Endothelial cell of umbilical vein (primary cell): ENCODE measurements at regions not wholly inside any gene's neighbourhood (a gene's known extent, or its start where the extent isn't known, plus 50 kb on each side); places are given as distances from the start of the nearest gene placed in this dataset.

Experiments used
- BruUV-seq: library from RNA; stranded (reverse); fragments of 400-500 nt; replicated peaks from 2 replicates; lab custom pipeline; 2021; lab: Mats Ljungman, UMichigan
- CTCF ChIA-PET: fragments of 300-600, 350-600 bp; sonication (Branson Sonifier 250); formaldehyde crosslinking; loops from one replicate; lab custom pipeline; 2021; ENCODE audit warnings: antibody characterized with exemption, inconsistent platforms; lab: Charles Lee
- POLR2A ChIA-PET: fragments of 300-600, 350-600 bp; sonication (Branson Sonifier 250); formaldehyde crosslinking; loops from one replicate; lab custom pipeline; 2021; ENCODE audit warnings: antibody characterized with exemption, inconsistent platforms; lab: Charles Lee
- DNase-seq: peaks from one replicate; pipeline ENCODE4 v3.0.0-alpha.2; 2011; ENCODE audit warnings: low read depth, low spot score
- FAIRE-seq: peaks from 2 replicates; lab custom pipeline; 2011; peaks lifted over from hg19 to GRCh38; lab: Jason Lieb, UNC
- H2AFZ ChIP-seq: 2 replicates; pipeline ENCODE4 v1.6.0; 2012; ENCODE audit warnings: low read depth, low read length, control low read depth, inconsistent platforms
- H3K27ac ChIP-seq: 2 replicates; pipeline ENCODE4 v1.5.1; 2011; ENCODE audit warnings: low read depth, mild to moderate bottlenecking, control low read depth, low read length, moderate library complexity; ENCODE audit not compliant: insufficient read depth
- H3K27me3 ChIP-seq, 2 experiments: 2 replicates each; pipeline versions ENCODE4 v1.6.0 to v1.6.1; 2011; ENCODE audit warnings: low read length in 2 of 2, mixed read lengths in 1 of 2; ENCODE audit not compliant: control insufficient read depth in 2 of 2, insufficient read depth in 2 of 2
- H3K36me3 ChIP-seq, 2 experiments: 2 replicates in 1 of 2; 3 replicates in 1 of 2; pipeline ENCODE4 v1.5.1; 2011; ENCODE audit warnings: low read length in 2 of 2, mild to moderate bottlenecking in 1 of 2, moderate library complexity in 1 of 2; ENCODE audit not compliant: control insufficient read depth in 2 of 2, insufficient read depth in 2 of 2; ENCODE audit errors: extremely low read depth in 1 of 2
- H3K4me1 ChIP-seq: 3 replicates; pipeline ENCODE4 v1.5.1; 2011; ENCODE audit warnings: mild to moderate bottlenecking, low read length; ENCODE audit not compliant: control insufficient read depth, insufficient read depth; ENCODE audit errors: extremely low read depth
- H3K4me2 ChIP-seq: 2 replicates; pipeline ENCODE4 v1.6.1; 2011; ENCODE audit warnings: low read length, control low read depth, mixed read lengths; ENCODE audit not compliant: insufficient read depth
- H3K4me3 ChIP-seq, 3 experiments: fragments of 200-600 bp in 1 of 3; sonication (generic), shearing (Covaris generic) in 1 of 3; replicated peaks in 1 of 3; 2 replicates each; pipeline ENCODE4 v1.5.1; 2011 to 2016; ENCODE audit warnings: control low read depth in 3 of 3, low read length in 3 of 3, mild to moderate bottlenecking in 2 of 3, inconsistent platforms in 1 of 3, low read depth in 1 of 3, moderate library complexity in 1 of 3; ENCODE audit not compliant: insufficient read depth in 1 of 3
- H3K79me2 ChIP-seq: 2 replicates; pipeline ENCODE4 v1.6.0; 2012; ENCODE audit warnings: low read length, inconsistent platforms; ENCODE audit not compliant: control insufficient read depth, insufficient read depth
- H3K9ac ChIP-seq: replicated peaks from 2 replicates; pipeline ENCODE3; 2011; ENCODE audit warnings: low read length, control low read depth; ENCODE audit not compliant: insufficient read depth; ENCODE audit errors: extremely low read depth
- H3K9me1 ChIP-seq: replicated peaks from 3 replicates; pipeline ENCODE4 v1.6.0; 2011; ENCODE audit warnings: mild to moderate bottlenecking, low read length; ENCODE audit not compliant: control insufficient read depth, insufficient read depth; ENCODE audit errors: extremely low read depth
- H3K9me3 ChIP-seq: replicated peaks from 2 replicates; pipeline ENCODE4 v1.5.1; 2012; ENCODE audit warnings: low read length, inconsistent platforms; ENCODE audit not compliant: control insufficient read depth, insufficient read depth
- H4K20me1 ChIP-seq: replicated peaks from 2 replicates; pipeline ENCODE3; 2011; ENCODE audit warnings: mild to moderate bottlenecking, low read length; ENCODE audit not compliant: control insufficient read depth, insufficient read depth; ENCODE audit errors: extremely low read depth
- EZH2 ChIP-seq: IDR thresholded peaks from 2 replicates; pipeline ENCODE4 v1.6.1; 2012; ENCODE audit warnings: borderline replicate concordance, low read depth, mild to moderate bottlenecking, moderate library complexity, low read length, inconsistent platforms; ENCODE audit not compliant: severe bottlenecking
- FOS ChIP-seq: IDR thresholded peaks from 2 replicates; pipeline ENCODE4 v1.6.1; 2011; ENCODE audit warnings: mild to moderate bottlenecking, low read length, moderate library complexity, borderline replicate concordance; ENCODE audit not compliant: insufficient read depth
- GATA2 ChIP-seq: IDR thresholded peaks from 2 replicates; pipeline ENCODE4 v1.7.0; 2011; ENCODE audit warnings: low read depth, mild to moderate bottlenecking, moderate library complexity, mixed read lengths, low read length; ENCODE audit not compliant: insufficient read length, insufficient read depth
- JUN ChIP-seq: IDR thresholded peaks from 2 replicates; pipeline ENCODE4 v1.6.1; 2011; ENCODE audit warnings: borderline replicate concordance, low read depth; ENCODE audit not compliant: insufficient read length, insufficient read depth
- MYC ChIP-seq: IDR thresholded peaks from one replicate; pipeline ENCODE4 v1.6.1; 2011; ENCODE audit warnings: mild to moderate bottlenecking, low read depth, low read length
- POLR2A ChIP-seq: IDR thresholded peaks from 2 replicates; pipeline ENCODE4 v1.6.1; 2012; ENCODE audit warnings: low read depth, mild to moderate bottlenecking, control low read depth, low read length
- POLR2AphosphoS5 ChIP-seq: IDR thresholded peaks from 2 replicates; pipeline ENCODE4 v1.6.1; 2012; ENCODE audit warnings: low read depth, mild to moderate bottlenecking, control low read depth, low read length, moderate library complexity; ENCODE audit not compliant: insufficient read depth
- dilution Hi-C: fragments of 300-500 bp; cut with MboI; formaldehyde crosslinking; loops from one replicate; pipeline ENCODE4 v1.15.0; 2019; ENCODE audit warnings: low sequenced_read_pairs; ENCODE audit not compliant: extremely low pct_ligation_motif_present
- intact Hi-C: fragments of 100-400 bp; cut with micrococcal nuclease; formaldehyde crosslinking; loops from one replicate; pipeline ENCODE4 v1.10.0; 2022
- TF ChIP-seq, protein P1 (sequence below): IDR thresholded peaks from 2 replicates; pipeline ENCODE4 v1.6.1; 2011; ENCODE audit not compliant: insufficient read depth, insufficient read length
- TF ChIP-seq, protein P2 (sequence below), 2 donors: IDR thresholded peaks; 1 replicate in 1 of 2; 2 replicates in 1 of 2; pipeline ENCODE4 v1.5.1; 2011; ENCODE audit warnings: low read length in 2 of 2, mild to moderate bottlenecking in 2 of 2, moderate library complexity in 2 of 2, control low read depth in 1 of 2, inconsistent platforms in 1 of 2, low read depth in 1 of 2; ENCODE audit not compliant: insufficient read depth in 1 of 2; ENCODE audit errors: extremely low read depth in 1 of 2

DNA sequence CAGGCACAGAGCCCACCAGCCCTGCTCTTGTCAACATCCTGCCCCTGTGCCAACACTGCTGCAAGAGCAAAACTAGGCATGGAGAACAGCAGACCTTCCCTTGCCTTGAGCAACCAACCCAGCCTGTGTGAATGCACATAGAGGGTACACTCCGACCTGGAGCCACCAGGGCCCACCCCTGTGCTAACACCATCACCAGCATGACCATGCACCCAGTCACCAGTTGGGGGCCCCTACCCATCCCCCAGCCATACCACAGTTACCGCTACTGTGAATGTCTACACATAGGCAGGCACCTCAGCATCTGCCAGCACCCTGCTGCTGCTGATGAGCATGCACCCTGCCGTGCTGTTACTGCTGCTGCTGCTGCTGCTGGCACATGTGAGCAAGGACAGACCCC lies 301.9 kb upstream of the ST6GAL2 start:
- dilution Hi-C loops (no loop called here), intact Hi-C loops (no loop called here)
- Histone ChIP-seq H2AFZ (no peak overlapping the region), H3K9me3 (no peaks in the 10 kb centered on the region), H3K27ac (no peak overlapping the region), H3K79me2 (no peaks in the 10 kb centered on the region), H3K9ac (no peak overlapping the region), H3K9me1 (no peaks in the 10 kb centered on the region), H3K4me1 (no peaks in the 10 kb centered on the region), H3K27me3 (no peaks in the 10 kb centered on the region), H3K4me3 (no peak overlapping the region), H3K4me2 (no peak overlapping the region), H4K20me1 (no peaks in the 10 kb centered on the region), H3K36me3 (no peaks in the 10 kb centered on the region)
- CTCF ChIA-PET, result no interaction called here
- FAIRE-seq (no peak), DNase-seq (no peak)
- TF ChIP-seq FOS (no peak), GATA2 (no peak), POLR2A (no peak), POLR2AphosphoS5 (no peak), MYC (no peak)
- POLR2A ChIA-PET, result no interaction called here
- BruUV-seq, result no TSS peak

DNA sequence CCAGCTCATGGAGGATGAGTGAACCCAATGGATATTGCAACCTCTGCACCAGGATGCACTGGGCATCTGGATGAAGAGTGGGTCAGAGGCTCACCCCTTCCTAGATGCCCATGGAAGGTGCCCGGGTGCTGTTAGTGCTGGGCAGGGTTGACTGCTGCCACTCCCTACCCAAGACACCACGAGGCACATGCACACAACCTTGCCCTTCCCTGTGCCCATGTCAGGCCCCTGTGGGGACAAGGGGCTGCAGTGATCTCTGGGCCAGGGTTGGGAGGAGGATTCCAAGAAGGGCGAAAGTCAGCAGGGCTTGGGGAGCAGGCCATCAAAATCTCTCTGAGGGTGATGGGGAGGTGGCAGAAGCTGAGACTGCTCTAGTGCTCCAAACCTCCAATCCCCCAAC lies 309.7 kb upstream of the ST6GAL2 start:
- intact Hi-C loops, result no loop called here
- no peak overlapping the region for H2AFZ ChIP-seq
- H3K27me3 ChIP-seq, result no peaks in the 10 kb centered on the region
- no peak overlapping the region for H3K27ac ChIP-seq
- H3K9ac ChIP-seq, result no peak overlapping the region
- TF ChIP-seq FOS (no peak), POLR2AphosphoS5 (no peak), EZH2 (no peak), GATA2 (no peak), JUN (no peak), POLR2A (no peak), MYC (no peak)
- TF ChIP-seq, protein P1, sequence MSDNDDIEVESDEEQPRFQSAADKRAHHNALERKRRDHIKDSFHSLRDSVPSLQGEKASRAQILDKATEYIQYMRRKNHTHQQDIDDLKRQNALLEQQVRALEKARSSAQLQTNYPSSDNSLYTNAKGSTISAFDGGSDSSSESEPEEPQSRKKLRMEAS, result no peak
- TF ChIP-seq, protein P2, sequence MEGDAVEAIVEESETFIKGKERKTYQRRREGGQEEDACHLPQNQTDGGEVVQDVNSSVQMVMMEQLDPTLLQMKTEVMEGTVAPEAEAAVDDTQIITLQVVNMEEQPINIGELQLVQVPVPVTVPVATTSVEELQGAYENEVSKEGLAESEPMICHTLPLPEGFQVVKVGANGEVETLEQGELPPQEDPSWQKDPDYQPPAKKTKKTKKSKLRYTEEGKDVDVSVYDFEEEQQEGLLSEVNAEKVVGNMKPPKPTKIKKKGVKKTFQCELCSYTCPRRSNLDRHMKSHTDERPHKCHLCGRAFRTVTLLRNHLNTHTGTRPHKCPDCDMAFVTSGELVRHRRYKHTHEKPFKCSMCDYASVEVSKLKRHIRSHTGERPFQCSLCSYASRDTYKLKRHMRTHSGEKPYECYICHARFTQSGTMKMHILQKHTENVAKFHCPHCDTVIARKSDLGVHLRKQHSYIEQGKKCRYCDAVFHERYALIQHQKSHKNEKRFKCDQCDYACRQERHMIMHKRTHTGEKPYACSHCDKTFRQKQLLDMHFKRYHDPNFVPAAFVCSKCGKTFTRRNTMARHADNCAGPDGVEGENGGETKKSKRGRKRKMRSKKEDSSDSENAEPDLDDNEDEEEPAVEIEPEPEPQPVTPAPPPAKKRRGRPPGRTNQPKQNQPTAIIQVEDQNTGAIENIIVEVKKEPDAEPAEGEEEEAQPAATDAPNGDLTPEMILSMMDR (IDR thresholded peaks at IDR 0.05; ENCODE audit: extremely low read depth in 1 of 2, insufficient read depth in 1 of 2, low read depth in 1 of 2, low read length in 2 of 2), result no peak
- dilution Hi-C loops, result no loop called here
- no peaks in the 10 kb centered on the region for H3K79me2 ChIP-seq
- no peaks in the 10 kb centered on the region for H3K36me3 ChIP-seq
- H4K20me1 ChIP-seq, result no peaks in the 10 kb centered on the region
- DNase-seq, result no peak
- no peaks in the 10 kb centered on the region for H3K4me1 ChIP-seq
- no peaks in the 10 kb centered on the region for H3K9me1 ChIP-seq
- ChIA-PET CTCF (no interaction called here), POLR2A (no interaction called here)
- no peak overlapping the region for H3K4me3 ChIP-seq
- H3K4me2 ChIP-seq, result no peak overlapping the region
- no peak for FAIRE-seq
- peaks cover 8% of the 10 kb centered on the region for H3K9me3 ChIP-seq
- no TSS peak for BruUV-seq
